HG02571 (cell line): ENCODE measurements at regions not wholly inside any gene's neighbourhood (a gene's known extent, or its start where the extent isn't known, plus 50 kb on each side); places are given as distances from the start of the nearest gene placed in this dataset.

Source experiments
- ATAC-seq: cut with Tn5 transposase; IDR thresholded peaks from one replicate; pipeline ENCODE4 v1.9.1; 2021; ENCODE audit warnings: mild to moderate bottlenecking, moderate library complexity; ENCODE audit not compliant: unreplicated experiment

DNA sequence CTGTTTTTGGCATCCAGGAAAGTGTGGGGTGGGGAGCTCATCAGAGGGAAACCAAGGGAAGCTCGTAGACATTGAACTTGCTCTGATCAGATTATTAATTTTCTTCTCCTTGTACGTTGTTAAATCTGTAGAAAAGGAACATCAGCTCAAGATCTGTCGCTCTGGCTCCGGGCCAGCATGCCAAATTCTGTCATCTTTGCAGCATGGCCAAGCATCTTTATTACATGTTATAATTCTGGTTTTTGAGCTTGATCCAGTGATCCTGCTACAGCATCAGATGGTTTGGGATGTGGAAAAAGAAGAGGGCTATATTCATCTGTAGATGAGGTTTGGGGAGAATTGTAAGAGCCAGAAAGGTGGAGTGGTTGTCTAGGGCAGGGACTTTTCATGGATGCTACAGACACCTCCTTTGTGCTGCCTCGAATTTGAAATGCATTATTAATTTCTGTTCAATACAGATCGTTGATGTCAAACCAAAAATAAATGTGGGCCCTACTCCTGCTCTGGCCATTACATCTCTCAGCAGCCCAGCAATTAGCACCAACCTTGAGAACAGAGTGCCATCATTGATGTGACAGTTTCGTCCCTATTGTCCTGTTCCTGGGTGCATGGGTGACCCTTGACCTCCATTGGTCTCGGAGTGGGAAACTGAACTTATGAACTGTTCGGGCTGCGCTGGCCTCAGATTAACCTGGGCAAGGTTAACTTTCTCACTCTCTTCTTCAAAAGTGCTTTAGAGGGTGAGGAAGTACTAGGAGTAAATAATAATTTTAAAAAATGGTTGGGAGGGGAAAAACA lies 250.8 kb downstream of the SOX4 start:
- ATAC-seq = no peak

- no peak for ATAC-seq
Observed at GRCh38 chr6:21845018-21845417, 251.5 kb downstream of the SOX4 start.

- no peak for ATAC-seq
Observed at GRCh38 chr6:21845439-21846140, 252.0 kb downstream of the SOX4 start.

- ATAC-seq = no peak
Observed at GRCh38 chr6:21846541-21847451, 253.2 kb downstream of the SOX4 start.

DNA sequence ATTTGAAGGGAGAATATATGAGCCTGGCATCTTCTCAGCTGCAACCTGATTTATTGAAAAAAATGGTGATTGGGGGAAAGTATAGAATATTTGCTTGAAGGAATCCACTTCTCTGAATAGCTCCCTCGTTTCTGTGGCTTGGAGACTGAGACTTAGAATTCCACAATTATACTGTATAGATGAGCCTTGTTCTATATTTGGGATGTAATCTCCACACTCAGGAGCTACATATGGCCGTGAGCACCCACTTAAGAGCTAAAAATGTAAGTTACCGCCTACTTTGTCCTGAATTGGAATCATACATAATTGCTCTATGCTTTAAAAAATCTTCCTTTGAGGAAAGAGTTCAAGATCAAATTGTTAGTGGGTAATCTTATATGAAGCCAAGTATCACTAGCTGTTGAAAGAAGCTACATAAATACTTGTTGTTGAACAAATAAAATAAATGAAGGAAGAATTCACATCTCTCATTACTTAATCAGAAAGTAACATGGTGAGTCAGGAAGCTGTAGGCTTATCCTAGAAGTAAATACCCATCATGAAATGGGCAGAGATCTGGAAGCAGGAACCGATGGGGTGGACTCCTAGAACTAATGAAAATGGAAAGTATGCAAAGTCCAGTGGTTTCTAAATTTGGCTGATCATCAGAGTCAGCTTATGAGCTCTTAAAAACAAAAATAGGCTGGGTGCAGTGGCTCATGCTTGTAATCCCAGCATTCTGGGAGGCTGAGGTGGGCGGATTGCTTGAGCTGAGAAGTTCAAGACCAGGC lies 254.3 kb downstream of the SOX4 start:
- no peak for ATAC-seq

GRCh38 chr6:21850691-21851090 lies 257.1 kb downstream of the SOX4 start:
- no peak for ATAC-seq

DNA sequence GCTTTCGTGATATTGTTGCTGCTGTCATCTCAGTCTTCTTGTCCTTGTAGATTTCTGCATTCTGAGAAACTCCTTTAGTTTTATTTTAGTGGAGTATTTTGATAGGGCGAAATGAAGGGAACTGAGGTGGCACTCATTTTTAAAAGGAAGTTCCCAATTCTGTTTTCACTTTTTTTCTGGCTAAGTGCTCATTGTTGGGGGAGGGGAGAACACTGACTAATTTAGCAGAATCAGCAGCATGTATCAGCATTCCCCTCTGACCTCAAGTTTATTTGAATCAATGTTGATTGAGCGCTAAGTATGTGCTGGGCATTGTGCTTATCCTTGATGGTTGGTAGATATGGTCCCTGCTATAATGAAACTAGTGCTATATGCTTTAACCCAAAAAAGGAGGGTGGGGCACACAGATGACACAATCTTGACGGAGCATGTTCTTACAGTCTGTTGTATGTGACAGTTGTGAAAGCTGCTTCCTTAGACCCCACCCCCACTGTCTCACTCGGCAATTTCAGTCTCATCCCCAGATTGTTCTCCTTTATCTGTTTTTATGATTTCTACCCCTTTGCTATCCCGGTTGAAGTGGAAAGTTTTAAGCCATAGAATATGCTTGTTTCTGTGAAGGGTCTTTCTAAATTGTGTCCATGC lies 262.4 kb downstream of the SOX4 start:
- no peak for ATAC-seq

DNA sequence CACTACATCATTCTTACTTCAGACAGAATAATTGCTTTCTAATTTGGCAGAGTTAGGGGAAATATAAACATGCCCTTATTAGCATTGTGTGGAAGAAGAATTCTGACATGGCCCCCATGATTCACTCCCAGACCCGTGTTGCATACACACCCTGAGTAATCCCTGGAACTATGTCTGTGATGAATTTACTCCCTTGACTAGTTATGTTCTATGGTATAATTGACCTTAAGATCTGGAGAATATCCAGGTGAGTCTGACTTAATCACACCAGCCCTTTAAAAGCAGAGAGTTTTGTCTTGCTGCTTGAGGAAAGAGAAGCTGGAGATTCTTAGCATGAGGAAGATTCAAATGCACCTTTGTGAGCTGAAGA lies 262.9 kb downstream of the SOX4 start:
- no peak for ATAC-seq

GRCh38 chr6:21856844-21857243 lies 263.3 kb downstream of the SOX4 start:
- no peak for ATAC-seq

- no peak for ATAC-seq
Observed at GRCh38 chr6:21858076-21858475, 264.5 kb downstream of the SOX4 start.

DNA sequence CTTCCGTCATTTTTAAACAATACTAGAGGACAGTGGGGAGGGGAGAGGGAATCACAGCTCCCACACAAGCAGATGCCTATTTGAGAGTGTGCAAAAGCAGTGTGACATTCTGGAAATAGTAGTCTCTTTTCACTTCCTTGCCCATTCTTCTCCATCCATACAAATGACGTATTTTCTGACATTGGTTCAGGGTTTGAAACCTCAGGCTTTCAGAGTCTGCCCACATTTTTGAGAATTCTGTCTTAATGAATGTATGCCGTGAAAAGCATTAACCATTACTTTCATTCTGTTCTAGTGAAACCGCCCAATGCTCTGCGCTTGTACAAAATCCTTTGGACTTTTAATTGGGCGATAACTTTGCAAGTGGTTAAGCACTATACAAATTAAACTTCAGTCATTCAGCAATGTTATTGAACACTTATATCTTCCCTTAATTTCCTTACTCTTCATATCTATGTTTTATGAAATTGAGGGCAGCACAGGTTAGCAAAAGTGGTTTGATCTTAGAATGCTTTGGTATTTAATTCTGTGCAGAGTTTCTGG lies 265.7 kb downstream of the SOX4 start:
- ATAC-seq = no peak

DNA sequence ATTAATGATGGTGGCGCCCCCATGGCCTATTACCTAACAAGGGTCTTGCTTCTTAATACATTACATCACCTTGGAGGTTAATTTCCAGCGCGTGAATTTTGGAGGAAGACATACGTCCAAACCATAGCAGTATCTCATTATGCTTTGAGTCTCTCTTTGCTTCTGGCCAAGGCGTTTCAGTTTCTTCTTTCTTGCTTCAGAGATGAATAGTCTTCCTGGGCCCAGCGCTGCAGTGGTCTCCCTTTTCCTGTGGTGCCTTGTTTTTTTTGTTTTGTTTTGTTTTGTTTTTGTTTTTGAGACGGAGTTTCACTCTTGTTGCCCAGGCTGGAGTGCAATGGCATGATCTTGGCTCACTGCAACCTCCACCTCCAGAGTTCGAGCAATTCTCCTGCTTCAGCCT lies 268.4 kb downstream of the SOX4 start:
- ATAC-seq = no peak

DNA sequence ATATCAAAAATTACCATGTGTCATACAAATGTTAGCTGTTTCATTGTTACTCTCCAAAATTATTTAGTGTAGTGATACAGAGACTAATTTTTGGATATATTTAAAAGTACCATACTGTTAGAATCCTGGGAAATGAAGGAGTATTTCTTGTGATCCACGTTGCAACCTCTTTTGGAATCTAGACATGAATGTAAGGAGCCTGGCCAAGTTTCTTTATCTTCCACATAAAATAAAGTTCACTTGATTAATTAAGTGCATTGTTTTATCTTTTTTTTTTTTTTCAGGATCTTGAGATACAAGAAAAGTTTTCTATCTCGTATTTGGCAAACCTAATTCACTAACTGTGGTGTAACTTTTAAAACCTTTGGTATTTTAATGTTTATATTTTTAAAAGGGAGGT lies 270.7 kb downstream of the SOX4 start:
- no peak for ATAC-seq

DNA sequence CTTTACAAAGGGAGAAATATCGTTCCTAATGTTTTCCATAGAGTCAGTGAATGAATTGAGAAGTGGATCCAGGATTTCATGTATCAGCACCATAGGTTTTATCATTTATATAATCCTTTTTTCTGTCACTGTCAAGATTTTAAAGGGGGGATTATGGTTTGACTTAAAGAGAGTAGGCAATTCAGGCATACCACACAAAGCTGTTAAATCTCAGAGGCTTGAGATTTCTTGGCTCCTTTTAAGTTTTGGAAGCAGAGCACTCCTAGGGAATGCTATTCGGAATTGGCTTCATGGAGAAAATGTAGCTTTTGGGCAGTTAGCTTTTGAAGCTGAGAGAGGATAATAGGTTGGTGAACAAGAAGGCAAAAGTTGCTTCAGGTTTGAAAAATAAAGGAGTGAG lies 274.7 kb downstream of the SOX4 start:
- ATAC-seq = no peak

GRCh38 chr6:21869085-21869771 lies 275.7 kb downstream of the SOX4 start:
- no peak for ATAC-seq

DNA sequence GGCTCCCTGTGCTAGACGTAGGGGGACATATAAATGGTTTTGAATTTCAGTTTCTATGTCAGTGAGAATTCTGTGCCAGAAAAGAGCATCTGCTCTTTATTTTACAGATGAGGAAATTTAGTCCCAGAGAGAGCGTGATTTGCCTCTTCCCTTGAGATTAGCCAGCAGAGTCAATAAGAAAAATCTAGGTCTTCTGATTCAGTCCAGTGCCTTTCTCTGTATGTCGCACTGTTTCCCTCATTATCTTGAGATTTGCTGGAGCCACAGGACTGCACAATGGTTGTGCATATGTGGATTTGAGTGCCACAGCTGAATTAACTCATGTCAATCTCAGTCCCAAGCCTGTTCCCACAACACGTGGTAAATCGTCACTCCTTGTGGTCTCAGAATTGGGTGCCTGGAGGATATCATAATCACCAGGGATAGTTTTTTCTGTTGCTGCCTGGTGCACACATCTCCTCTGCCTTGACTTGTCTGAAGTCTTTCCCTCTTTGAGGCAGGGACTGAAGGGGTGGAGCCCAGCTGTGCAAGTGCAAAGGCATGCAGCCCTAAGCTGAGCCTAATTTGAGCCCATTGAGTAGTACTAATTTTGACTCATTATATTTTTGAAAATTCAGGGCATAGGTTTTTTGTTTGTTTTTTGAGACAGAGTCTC lies 276.7 kb downstream of the SOX4 start:
- no peak for ATAC-seq

GRCh38 chr6:21871831-21872230 lies 278.3 kb downstream of the SOX4 start:
- ATAC-seq = no peak

DNA sequence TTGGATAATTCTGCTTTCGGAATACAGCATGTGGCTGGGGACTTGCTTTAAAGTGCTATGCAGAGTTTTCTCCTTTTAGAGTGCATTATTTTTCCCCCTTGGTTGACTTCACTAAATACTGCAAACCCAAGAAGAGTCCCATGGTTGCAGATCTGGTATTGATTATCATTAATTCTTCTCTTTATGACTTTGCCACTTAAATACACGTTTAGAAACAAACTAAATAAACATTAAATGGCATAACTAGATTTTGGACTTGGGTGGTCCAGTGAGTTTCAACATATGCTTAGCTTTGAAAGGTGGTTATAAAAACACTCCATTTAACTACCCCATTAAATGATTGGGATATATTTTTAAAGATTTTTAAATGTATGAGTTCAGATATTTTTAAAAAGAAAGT lies 279.2 kb downstream of the SOX4 start:
- no peak for ATAC-seq

- no peak for ATAC-seq
Observed at GRCh38 chr6:21873562-21873961, 280.0 kb downstream of the SOX4 start.
